ENCODE measurements at regions not wholly inside any gene's neighbourhood (a gene's known extent, or its start where the extent isn't known, plus 50 kb on each side); places are given as distances from the start of the nearest gene placed in this dataset.

DNA sequence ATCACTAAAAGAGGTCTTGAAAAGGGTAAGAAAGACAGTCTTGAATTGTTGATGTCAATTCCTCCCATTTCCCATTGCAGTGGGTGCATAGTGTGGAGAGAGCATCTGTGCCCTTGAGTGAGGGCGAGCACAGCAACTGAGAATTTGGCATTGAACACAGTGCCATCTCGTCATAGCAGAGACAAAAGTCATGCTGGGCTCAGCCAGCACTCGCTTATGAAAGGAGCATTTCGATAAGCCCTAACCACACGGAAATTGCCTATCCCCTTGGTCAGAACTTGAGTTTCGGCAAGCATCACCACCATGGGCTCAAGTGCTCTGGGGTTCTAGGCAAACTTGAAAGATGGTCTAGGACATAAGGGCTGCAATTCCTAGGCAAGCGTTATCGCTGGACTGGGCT, 712.8 kb upstream of the CDH10 start:
- H3K4me3 ChIP-seq (ENCODE audit: low read depth, low read length) = no peak overlapping the region
- TF ChIP-seq, protein P1, sequence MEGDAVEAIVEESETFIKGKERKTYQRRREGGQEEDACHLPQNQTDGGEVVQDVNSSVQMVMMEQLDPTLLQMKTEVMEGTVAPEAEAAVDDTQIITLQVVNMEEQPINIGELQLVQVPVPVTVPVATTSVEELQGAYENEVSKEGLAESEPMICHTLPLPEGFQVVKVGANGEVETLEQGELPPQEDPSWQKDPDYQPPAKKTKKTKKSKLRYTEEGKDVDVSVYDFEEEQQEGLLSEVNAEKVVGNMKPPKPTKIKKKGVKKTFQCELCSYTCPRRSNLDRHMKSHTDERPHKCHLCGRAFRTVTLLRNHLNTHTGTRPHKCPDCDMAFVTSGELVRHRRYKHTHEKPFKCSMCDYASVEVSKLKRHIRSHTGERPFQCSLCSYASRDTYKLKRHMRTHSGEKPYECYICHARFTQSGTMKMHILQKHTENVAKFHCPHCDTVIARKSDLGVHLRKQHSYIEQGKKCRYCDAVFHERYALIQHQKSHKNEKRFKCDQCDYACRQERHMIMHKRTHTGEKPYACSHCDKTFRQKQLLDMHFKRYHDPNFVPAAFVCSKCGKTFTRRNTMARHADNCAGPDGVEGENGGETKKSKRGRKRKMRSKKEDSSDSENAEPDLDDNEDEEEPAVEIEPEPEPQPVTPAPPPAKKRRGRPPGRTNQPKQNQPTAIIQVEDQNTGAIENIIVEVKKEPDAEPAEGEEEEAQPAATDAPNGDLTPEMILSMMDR (IDR thresholded peaks at IDR 0.05; ENCODE audit: borderline replicate concordance, insufficient read depth, low read depth, low read length) = no peak

DNA sequence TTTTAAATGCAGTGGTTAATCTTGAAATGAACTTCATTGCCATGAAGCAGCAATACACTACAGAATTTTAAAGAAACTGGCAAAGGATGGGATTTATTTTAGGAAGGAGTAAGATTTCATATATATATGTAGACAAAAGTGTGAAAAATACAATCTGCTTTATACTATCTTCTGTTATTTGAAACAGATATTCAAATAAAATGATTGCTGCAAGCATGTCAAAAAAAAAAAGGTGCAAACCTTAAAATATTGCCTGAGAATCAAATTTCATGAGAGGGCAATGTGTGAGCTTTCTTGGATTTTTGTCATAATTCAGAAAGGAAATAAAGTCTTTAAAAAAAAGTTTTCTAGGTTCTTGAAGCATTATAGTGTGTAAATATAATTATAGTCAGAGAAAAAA, 705.0 kb upstream of the CDH10 start:
- no peak overlapping the region for H3K4me3 ChIP-seq (ENCODE audit: low read depth, low read length)
- TF ChIP-seq, protein P1 (IDR thresholded peaks at IDR 0.05; ENCODE audit: borderline replicate concordance, insufficient read depth, low read depth, low read length) = no peak

- no peak overlapping the region for H3K4me3 ChIP-seq (ENCODE audit: low read depth, low read length)
- TF ChIP-seq, protein P1 (IDR thresholded peaks at IDR 0.05; ENCODE audit: borderline replicate concordance, insufficient read depth, low read depth, low read length) = no peak
These were observed 700.5 kb upstream of the CDH10 start for GRCh38 chr5:25345240-25345771.

GRCh38 chr5:25339541-25339940, 694.8 kb upstream of the CDH10 start:
- no peak overlapping the region for H3K4me3 ChIP-seq (ENCODE audit: low read depth, low read length)
- TF ChIP-seq, protein P1 (IDR thresholded peaks at IDR 0.05; ENCODE audit: borderline replicate concordance, insufficient read depth, low read depth, low read length) = no peak

DNA sequence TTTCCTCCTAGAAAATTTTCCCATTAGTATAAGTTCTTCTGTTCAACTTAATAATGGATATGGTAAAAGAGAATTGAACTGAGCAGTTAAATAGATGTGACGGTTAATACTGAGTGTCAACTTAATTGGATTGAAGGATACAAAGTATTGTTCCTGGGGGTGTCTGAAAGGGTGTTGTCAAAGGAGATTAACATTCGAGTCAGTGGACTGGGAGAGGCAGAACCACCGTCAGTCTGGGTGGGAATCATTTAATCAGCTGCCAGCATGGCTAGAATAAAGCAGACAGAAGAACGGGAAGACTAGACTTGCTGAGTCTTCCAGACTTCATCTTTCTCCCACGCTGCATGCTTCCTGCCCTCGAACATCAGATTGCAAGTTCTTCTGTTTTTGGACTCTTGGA, 689.6 kb upstream of the CDH10 start:
- TF ChIP-seq, protein P1 (IDR thresholded peaks at IDR 0.05; ENCODE audit: borderline replicate concordance, insufficient read depth, low read depth, low read length) = no peak
- no peak overlapping the region for H3K4me3 ChIP-seq (ENCODE audit: low read depth, low read length)

DNA sequence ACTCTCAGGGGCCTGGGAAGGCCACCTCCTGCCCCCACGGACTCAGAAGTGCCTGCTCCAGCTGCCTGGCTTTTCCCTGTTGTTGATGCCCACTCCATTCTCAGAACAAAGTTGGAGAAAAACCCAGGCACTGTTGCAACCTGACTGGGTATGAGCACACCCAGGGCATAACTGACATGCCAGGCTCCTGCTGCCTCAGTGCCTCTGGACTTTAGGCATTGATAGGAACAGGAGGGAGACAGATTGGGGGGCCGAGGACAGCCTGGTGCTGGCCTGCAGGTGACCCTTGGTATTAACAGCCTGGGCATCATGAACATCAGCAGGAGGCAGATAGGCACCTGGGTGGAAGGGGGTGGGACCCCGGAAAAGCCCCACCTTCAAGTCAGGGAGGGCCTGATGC, 685.9 kb upstream of the CDH10 start:
- no peak overlapping the region for H3K4me3 ChIP-seq (ENCODE audit: low read depth, low read length)
- TF ChIP-seq, protein P1 (IDR thresholded peaks at IDR 0.05; ENCODE audit: borderline replicate concordance, insufficient read depth, low read depth, low read length) = no peak

DNA sequence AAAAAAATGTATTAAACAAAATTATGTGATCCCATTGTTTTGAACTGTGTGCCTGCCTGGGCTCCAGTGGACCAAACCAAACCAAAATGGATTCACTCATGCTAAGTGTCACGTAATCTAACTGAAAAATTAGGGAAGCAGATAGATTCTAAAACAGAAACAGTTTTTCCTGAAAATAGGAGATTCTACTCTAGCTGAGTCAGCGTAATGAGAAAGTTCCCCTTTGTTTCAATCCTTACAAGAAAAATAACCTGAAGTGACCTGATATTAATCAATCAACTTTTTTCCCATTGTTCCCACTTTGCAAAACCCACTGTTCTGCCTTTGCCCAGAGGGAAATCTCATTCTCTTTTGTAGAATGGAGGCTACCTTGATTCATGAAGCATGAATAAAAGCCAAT, 682.4 kb upstream of the CDH10 start:
- no peak overlapping the region for H3K4me3 ChIP-seq (ENCODE audit: low read depth, low read length)
- TF ChIP-seq, protein P1 (IDR thresholded peaks at IDR 0.05; ENCODE audit: borderline replicate concordance, insufficient read depth, low read depth, low read length) = no peak

Data from GM12875 (cell line).